Ectodermal cell (in vitro differentiated cells): ENCODE measurements at regions not wholly inside any gene's neighbourhood (a gene's known extent, or its start where the extent isn't known, plus 50 kb on each side); places are given as distances from the start of the nearest gene placed in this dataset.

ENCODE experiments used
- H3K27ac ChIP-seq: 2 replicates; pipeline ENCODE4 v1.7.0; 2013; ENCODE audit warnings: mild to moderate bottlenecking, low read depth, low read length; ENCODE audit not compliant: insufficient read depth, poor library complexity, severe bottlenecking
- H3K27me3 ChIP-seq: 2 replicates; pipeline ENCODE4 v1.7.0; 2013; ENCODE audit warnings: mild to moderate bottlenecking, low read length; ENCODE audit not compliant: insufficient read depth, control insufficient read depth, poor library complexity, severe bottlenecking
- H3K36me3 ChIP-seq: one replicate; pipeline ENCODE4 v1.7.0; 2013; ENCODE audit warnings: low read length; ENCODE audit not compliant: control insufficient read depth, insufficient read depth
- H3K4me1 ChIP-seq: one replicate; pipeline ENCODE4 v1.7.0; 2013; ENCODE audit warnings: low read length; ENCODE audit not compliant: control insufficient read depth, insufficient read depth
- H3K4me3 ChIP-seq: 2 replicates; pipeline ENCODE4 v1.7.0; 2013; ENCODE audit warnings: low read depth, low read length, control low read depth; ENCODE audit not compliant: insufficient read depth
- H3K9me3 ChIP-seq: 2 replicates; pipeline ENCODE4 v1.7.0; 2013; ENCODE audit warnings: mild to moderate bottlenecking, low read length, moderate library complexity; ENCODE audit not compliant: control insufficient read depth
- WGBS, 2 experiments: methylation state at CpG; one replicate each; pipeline ENCODE4 v1.1.7; 2013; ENCODE audit warnings: missing lambda C conversion rate in 2 of 2; 5-methylcytosine and 5-hydroxymethylcytosine counted together

GRCh38 chr11:110900426-110900825 is 188.2 kb upstream of the ARHGAP20 start:
- H3K27me3 ChIP-seq: no peaks in the 10 kb centered on the region
- no peak overlapping the region for H3K27ac ChIP-seq
- no peaks in the 10 kb centered on the region for H3K4me1 ChIP-seq
- WGBS, 2 experiments: 87 to 94% methylated on average over 1 of the region's 1 CpG
- H3K36me3 ChIP-seq: no peaks in the 10 kb centered on the region
- H3K4me3 ChIP-seq: no peak overlapping the region
- no peaks in the 10 kb centered on the region for H3K9me3 ChIP-seq

GRCh38 chr11:110897035-110897434 is 184.8 kb upstream of the ARHGAP20 start:
- H3K27me3 ChIP-seq: no peaks in the 10 kb centered on the region
- H3K4me3 ChIP-seq: no peak overlapping the region
- H3K4me1 ChIP-seq: no peaks in the 10 kb centered on the region
- 92 to 94% methylated on average over 3 of the region's 3 CpGs for whole genome bisulfite sequencing, 2 experiments
- no peak overlapping the region for H3K27ac ChIP-seq
- no peaks in the 10 kb centered on the region for H3K9me3 ChIP-seq
- H3K36me3 ChIP-seq: no peaks in the 10 kb centered on the region

DNA sequence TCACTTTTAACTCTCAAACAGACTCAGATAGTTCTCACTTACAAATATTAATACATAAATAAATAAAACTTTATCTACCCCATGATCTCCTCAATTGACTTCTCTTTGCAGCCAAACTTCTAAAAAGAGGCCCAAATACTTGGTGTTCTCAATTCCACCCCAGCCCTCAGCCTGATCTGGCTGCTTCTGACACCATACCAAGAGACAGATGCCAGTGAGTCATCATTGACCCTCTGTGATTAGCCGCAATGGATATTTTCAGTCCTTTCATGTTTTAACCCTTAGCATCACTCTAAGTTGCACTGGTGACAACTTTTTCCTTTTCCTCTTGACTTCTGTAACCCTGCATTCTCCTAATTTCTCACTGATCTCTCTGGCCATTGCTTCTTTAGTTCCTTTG is 184.1 kb upstream of the ARHGAP20 start:
- H3K9me3 ChIP-seq: no peaks in the 10 kb centered on the region
- no peak overlapping the region for H3K4me3 ChIP-seq
- H3K27ac ChIP-seq: no peak overlapping the region
- H3K27me3 ChIP-seq: no peaks in the 10 kb centered on the region
- no peaks in the 10 kb centered on the region for H3K4me1 ChIP-seq
- 85 to 89% methylated on average over 1 of the region's 1 CpG for WGBS, 2 experiments
- no peaks in the 10 kb centered on the region for H3K36me3 ChIP-seq

DNA sequence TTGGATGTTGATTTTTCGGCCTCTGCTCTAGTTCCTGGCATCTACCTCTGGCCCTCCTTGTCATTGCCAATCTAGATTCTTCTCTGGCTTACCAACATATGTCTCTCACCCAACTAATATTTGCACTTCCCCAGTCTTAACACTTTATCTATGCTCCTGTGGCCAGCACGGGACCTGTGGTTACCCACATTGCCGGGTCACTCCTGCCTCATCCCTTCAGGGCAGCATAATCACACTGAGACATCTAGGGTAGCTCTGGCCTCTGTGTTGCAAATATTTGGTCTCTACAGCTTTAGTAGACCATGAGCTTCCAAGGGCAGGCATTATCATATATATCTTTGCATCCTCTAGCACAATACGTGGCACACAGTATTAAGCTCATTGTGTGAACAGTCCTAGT is 182.0 kb upstream of the ARHGAP20 start:
- 94 to 97% methylated on average over 3 of the region's 4 CpGs for WGBS, 2 experiments

DNA sequence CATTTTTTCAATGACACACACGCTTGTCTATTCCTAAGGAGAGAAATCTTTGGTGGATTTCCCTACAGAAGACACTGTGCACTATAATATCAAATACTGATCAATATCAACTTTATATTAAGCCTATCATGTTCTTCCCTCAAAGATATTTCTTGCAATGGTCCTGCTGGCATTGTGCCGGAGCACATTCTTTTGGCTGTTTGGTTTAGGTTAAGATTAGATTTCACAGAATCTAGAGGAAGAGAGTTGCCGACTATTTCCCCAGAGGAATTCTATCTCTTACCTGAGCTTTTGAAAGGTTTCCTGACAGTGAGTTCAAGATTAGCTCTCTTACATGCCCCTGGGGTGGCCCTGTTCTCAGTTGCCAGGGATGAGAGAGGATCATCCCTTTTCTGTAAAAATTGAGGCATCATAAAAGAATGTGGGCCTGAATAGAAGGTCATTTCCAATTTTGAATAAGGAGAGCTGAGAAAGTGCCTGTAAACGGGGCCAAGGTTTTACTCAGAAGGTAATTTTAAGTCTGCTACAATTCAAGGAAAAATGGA is 180.6 kb upstream of the ARHGAP20 start:
- H3K9me3 ChIP-seq: no peaks in the 10 kb centered on the region
- H3K27ac ChIP-seq: no peak overlapping the region
- 91% methylated on average over 4 of the region's 4 CpGs for WGBS, 2 experiments
- H3K36me3 ChIP-seq: no peaks in the 10 kb centered on the region
- H3K4me3 ChIP-seq: no peak overlapping the region
- no peaks in the 10 kb centered on the region for H3K27me3 ChIP-seq
- no peaks in the 10 kb centered on the region for H3K4me1 ChIP-seq

More for the DNA sequence above, 182.0 kb upstream of the ARHGAP20 start:
- Histone ChIP-seq H3K4me3 (no peak overlapping the region), H3K36me3 (no peaks in the 10 kb centered on the region), H3K27ac (no peak overlapping the region), H3K27me3 (no peaks in the 10 kb centered on the region), H3K4me1 (no peaks in the 10 kb centered on the region), H3K9me3 (no peaks in the 10 kb centered on the region)

- H3K4me1 ChIP-seq: no peaks in the 10 kb centered on the region
- no peak overlapping the region for H3K27ac ChIP-seq
- no peaks in the 10 kb centered on the region for H3K27me3 ChIP-seq
- 60% methylated on average over 1 of the region's 1 CpG; no CpG with 5 or more reads in 1 of the 2 experiments for WGBS, 2 experiments
- no peak overlapping the region for H3K4me3 ChIP-seq
- no peaks in the 10 kb centered on the region for H3K9me3 ChIP-seq
- H3K36me3 ChIP-seq: no peaks in the 10 kb centered on the region
Observed at GRCh38 chr11:110891411-110891810, 179.2 kb upstream of the ARHGAP20 start.

GRCh38 chr11:110890995-110891394 is 178.8 kb upstream of the ARHGAP20 start:
- Histone ChIP-seq H3K27ac (no peak overlapping the region), H3K4me3 (no peak overlapping the region)

DNA sequence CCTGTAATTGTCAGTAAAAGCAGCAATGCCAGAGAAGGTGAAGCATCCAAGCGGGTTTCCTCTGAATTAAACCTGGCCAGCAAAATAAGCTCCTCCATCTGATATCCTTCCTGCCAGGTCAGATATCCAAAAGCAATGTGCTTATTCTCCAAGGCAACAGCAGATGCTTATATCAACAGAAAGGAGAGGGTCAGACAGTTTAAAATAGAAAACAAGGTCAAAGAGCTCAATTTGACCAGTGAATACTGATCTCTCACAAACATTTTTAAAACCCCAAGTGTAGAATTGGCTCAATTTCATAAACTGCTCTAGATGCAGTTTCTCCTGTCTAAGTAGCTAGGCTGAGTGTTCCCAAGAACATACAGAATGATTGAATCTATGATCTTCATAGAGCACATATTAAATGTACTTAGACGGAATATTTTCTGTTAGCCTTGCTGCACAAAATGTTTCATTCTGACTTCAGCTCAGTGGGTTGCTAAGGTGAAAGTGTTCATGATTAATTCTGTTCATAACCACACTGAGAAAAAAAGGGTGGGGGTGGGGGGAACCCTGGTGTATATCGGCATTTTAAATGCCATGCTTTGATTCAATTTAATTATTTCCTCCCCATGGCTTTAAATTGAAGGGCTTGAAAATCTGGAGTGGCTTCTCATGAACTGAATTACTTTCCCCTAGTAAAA is 174.2 kb upstream of the ARHGAP20 start:
- WGBS, 2 experiments: 91 to 97% methylated on average over 2 to 3 of the region's 3 CpGs
- Histone ChIP-seq H3K4me1 (no peaks in the 10 kb centered on the region), H3K27ac (no peak overlapping the region), H3K9me3 (no peaks in the 10 kb centered on the region), H3K36me3 (no peaks in the 10 kb centered on the region), H3K4me3 (no peak overlapping the region), H3K27me3 (no peaks in the 10 kb centered on the region)

More at GRCh38 chr11:110890995-110891394, 178.8 kb upstream of the ARHGAP20 start:
- Histone ChIP-seq H3K9me3 (no peaks in the 10 kb centered on the region), H3K36me3 (no peaks in the 10 kb centered on the region), H3K4me1 (no peaks in the 10 kb centered on the region), H3K27me3 (no peaks in the 10 kb centered on the region)

- Histone ChIP-seq H3K27me3 (no peaks in the 10 kb centered on the region), H3K27ac (no peak overlapping the region), H3K4me1 (no peaks in the 10 kb centered on the region), H3K36me3 (no peaks in the 10 kb centered on the region), H3K4me3 (no peak overlapping the region), H3K9me3 (no peaks in the 10 kb centered on the region)
- 84 to 85% methylated on average over 3 of the region's 3 CpGs for WGBS, 2 experiments
Observed at GRCh38 chr11:110883256-110883655, 171.0 kb upstream of the ARHGAP20 start.

DNA sequence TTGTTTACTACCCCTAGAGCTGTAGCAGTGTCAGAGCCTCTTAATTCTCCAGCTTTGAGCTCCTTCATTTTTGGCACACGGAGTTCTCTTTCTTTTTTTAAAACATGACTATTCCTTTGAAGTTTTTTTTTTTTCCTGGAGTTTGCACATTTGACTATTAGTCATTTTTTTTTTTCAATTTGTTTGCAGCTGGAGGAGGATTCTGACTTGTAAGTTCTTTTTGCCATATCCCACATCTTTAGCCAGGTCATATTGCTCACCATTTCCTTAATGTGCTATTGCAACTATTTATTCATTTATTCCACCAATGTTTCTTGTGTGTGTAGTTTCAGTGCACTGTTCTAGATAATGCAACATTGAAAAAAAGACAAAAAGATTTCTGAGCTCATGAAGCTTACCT is 166.3 kb upstream of the ARHGAP20 start:
- Histone ChIP-seq H3K9me3 (no peaks in the 10 kb centered on the region), H3K27ac (no peak overlapping the region), H3K27me3 (no peaks in the 10 kb centered on the region), H3K4me1 (no peaks in the 10 kb centered on the region), H3K36me3 (no peaks in the 10 kb centered on the region), H3K4me3 (no peak overlapping the region)
- 90 to 100% methylated on average over 1 of the region's 1 CpG for WGBS, 2 experiments
